Neural progenitor cell (in vitro differentiated cells): ENCODE measurements at regions not wholly inside any gene's neighbourhood (a gene's known extent, or its start where the extent isn't known, plus 50 kb on each side); places are given as distances from the start of the nearest gene placed in this dataset.

Source experiments
- DNase-seq: peaks from one replicate; pipeline ENCODE4 v3.0.0-alpha.2; 2016; ENCODE audit warnings: low spot score
- H2AFZ ChIP-seq: fragments of 200-600 bp; sonication (generic); replicated peaks from 2 replicates; pipeline ENCODE4 v1.6.1; 2016; ENCODE audit warnings: antibody characterized with exemption
- H3F3A ChIP-seq: fragments of 200-600 bp; sonication (generic); 2 replicates; pipeline ENCODE4 v1.6.1; 2016; ENCODE audit warnings: antibody characterized with exemption, low read depth
- H3K27ac ChIP-seq: fragments of 200-600 bp; sonication (generic); 2 replicates; pipeline ENCODE4 v1.5.1; 2016; ENCODE audit warnings: mild to moderate bottlenecking
- H3K27me3 ChIP-seq: fragments of 200-600 bp; sonication (generic); 2 replicates; pipeline ENCODE4 v1.6.1; 2016; ENCODE audit warnings: mild to moderate bottlenecking, moderate library complexity
- H3K36me3 ChIP-seq: fragments of 200-600 bp; sonication (generic); 2 replicates; pipeline ENCODE4 v1.5.1; 2016
- H3K4me1 ChIP-seq: fragments of 200-600 bp; sonication (generic); 2 replicates; pipeline ENCODE4 v1.6.1; 2016; ENCODE audit warnings: mixed run types
- H3K4me2 ChIP-seq: fragments of 200-600 bp; sonication (generic); 2 replicates; pipeline ENCODE4 v1.6.1; 2016
- H3K4me3 ChIP-seq: fragments of 200-600 bp; sonication (generic); 2 replicates; pipeline ENCODE4 v1.5.1; 2016
- H3K79me2 ChIP-seq: fragments of 200-600 bp; sonication (generic); 2 replicates; pipeline ENCODE4 v1.6.1; 2016; ENCODE audit warnings: low read depth
- H3K9ac ChIP-seq: fragments of 200-600 bp; sonication (generic); 2 replicates; pipeline ENCODE4 v1.6.1; 2016
- H3K9me3 ChIP-seq: fragments of 200-600 bp; sonication (generic); 2 replicates; pipeline ENCODE4 v1.5.1; 2016; ENCODE audit warnings: low read depth
- H4K20me1 ChIP-seq: fragments of 200-600 bp; sonication (generic); 2 replicates; pipeline ENCODE4 v1.6.1; 2016; ENCODE audit warnings: low read depth
- H3K27ac Mint-ChIP-seq: 3 replicates; pipeline ENCODE4 v1.8.0; 2021; ENCODE audit warnings: mixed read lengths
- H3K27me3 Mint-ChIP-seq: 2 replicates; pipeline ENCODE4 v1.8.0; 2022; ENCODE audit warnings: low read depth, mild to moderate bottlenecking, inconsistent platforms, moderate library complexity, mixed read lengths; ENCODE audit not compliant: insufficient read depth
- H3K36me3 Mint-ChIP-seq: 3 replicates; pipeline ENCODE4 v1.8.0; 2021; ENCODE audit warnings: mixed read lengths
- H3K4me1 Mint-ChIP-seq: 3 replicates; pipeline ENCODE4 v1.8.0; 2021; ENCODE audit warnings: mixed read lengths
- H3K4me3 Mint-ChIP-seq: 3 replicates; pipeline ENCODE4 v1.8.0; 2021; ENCODE audit warnings: mild to moderate bottlenecking, moderate library complexity, mixed read lengths
- H3K9me3 Mint-ChIP-seq: 3 replicates; pipeline ENCODE4 v1.8.0; 2020; ENCODE audit warnings: mixed read lengths
- EZH2 ChIP-seq: fragments of 200-600 bp; sonication (generic); IDR thresholded peaks from 2 replicates; pipeline ENCODE4 v1.6.1; 2017; ENCODE audit warnings: antibody characterized with exemption, mild to moderate bottlenecking, moderate library complexity
- EZH2phosphoT487 ChIP-seq: fragments of 200-600 bp; sonication (generic); IDR thresholded peaks from 2 replicates; pipeline ENCODE4 v1.6.1; 2017; ENCODE audit warnings: antibody characterized with exemption
- TF ChIP-seq, protein P1 (sequence below): fragments of 200-600 bp; sonication (generic); IDR thresholded peaks from 2 replicates; pipeline ENCODE4 v1.5.1; 2017; ENCODE audit warnings: antibody characterized with exemption, mild to moderate bottlenecking

- peaks cover 19% of the 10 kb centered on the region for H3K4me1 Mint-ChIP-seq
- no peak overlapping the region for H3K27ac Mint-ChIP-seq
- H3K36me3 ChIP-seq = no peaks in the 10 kb centered on the region
- no peak overlapping the region for H3K4me3 Mint-ChIP-seq
- no peaks in the 10 kb centered on the region for H4K20me1 ChIP-seq
- H3F3A ChIP-seq = peaks cover 7% of the 10 kb centered on the region
- H3K4me2 ChIP-seq = peak overlapping the region; percentile 53
- H3K4me3 ChIP-seq = no peak overlapping the region
- TF ChIP-seq EZH2 (no peak), EZH2phosphoT487 (no peak)
- TF ChIP-seq, protein P1, sequence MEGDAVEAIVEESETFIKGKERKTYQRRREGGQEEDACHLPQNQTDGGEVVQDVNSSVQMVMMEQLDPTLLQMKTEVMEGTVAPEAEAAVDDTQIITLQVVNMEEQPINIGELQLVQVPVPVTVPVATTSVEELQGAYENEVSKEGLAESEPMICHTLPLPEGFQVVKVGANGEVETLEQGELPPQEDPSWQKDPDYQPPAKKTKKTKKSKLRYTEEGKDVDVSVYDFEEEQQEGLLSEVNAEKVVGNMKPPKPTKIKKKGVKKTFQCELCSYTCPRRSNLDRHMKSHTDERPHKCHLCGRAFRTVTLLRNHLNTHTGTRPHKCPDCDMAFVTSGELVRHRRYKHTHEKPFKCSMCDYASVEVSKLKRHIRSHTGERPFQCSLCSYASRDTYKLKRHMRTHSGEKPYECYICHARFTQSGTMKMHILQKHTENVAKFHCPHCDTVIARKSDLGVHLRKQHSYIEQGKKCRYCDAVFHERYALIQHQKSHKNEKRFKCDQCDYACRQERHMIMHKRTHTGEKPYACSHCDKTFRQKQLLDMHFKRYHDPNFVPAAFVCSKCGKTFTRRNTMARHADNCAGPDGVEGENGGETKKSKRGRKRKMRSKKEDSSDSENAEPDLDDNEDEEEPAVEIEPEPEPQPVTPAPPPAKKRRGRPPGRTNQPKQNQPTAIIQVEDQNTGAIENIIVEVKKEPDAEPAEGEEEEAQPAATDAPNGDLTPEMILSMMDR = no peak
- peaks cover 2% of the 10 kb centered on the region for H3K27me3 Mint-ChIP-seq
- H3K9me3 ChIP-seq = no peaks in the 10 kb centered on the region
- no peaks in the 10 kb centered on the region for H3K27me3 ChIP-seq
- no peaks in the 10 kb centered on the region for H3K36me3 Mint-ChIP-seq
- no peak overlapping the region for H2AFZ ChIP-seq
- H3K4me1 ChIP-seq = peaks cover 17% of the 10 kb centered on the region
- H3K27ac ChIP-seq = no peak overlapping the region
- no peaks in the 10 kb centered on the region for H3K79me2 ChIP-seq
- peak; percentile 29 for DNase-seq
- no peak overlapping the region for H3K9ac ChIP-seq
- H3K9me3 Mint-ChIP-seq = no peaks in the 10 kb centered on the region
Observed at GRCh38 chr4:18397681-18398390, 376.3 kb upstream of the LCORL start.

DNA sequence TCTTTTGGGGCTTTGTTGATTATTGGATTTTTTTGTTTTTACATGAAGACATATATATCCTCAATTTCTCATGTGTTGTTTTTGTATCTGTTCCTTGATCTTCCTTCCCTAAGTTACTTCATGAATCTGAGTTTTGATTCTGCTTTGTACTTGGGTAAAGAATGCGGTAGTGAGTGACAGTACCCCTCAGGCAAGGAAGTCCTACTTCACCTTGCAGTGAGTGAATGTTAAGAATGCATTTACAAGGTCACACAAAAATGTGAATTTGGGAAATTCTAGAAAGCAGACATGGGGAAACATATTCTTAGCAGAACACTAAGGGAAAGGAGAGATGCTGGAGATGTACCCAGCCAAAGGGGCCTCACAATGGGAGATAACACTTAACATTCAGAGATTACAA, 373.1 kb upstream of the LCORL start:
- H3K4me1 Mint-ChIP-seq = peaks cover 38% of the 10 kb centered on the region
- Histone ChIP-seq H3K9ac (no peak overlapping the region), H3K4me1 (peaks cover 17% of the 10 kb centered on the region), H3K4me3 (no peak overlapping the region), H3K79me2 (no peaks in the 10 kb centered on the region), H3K4me2 (no peak overlapping the region), H4K20me1 (no peaks in the 10 kb centered on the region), H3K27ac (no peak overlapping the region), H3K9me3 (no peaks in the 10 kb centered on the region), H3K36me3 (no peaks in the 10 kb centered on the region), H3K27me3 (no peaks in the 10 kb centered on the region), H2AFZ (no peak overlapping the region), H3F3A (peaks cover 7% of the 10 kb centered on the region)
- no peak for DNase-seq
- no peak overlapping the region for H3K27ac Mint-ChIP-seq
- no peak overlapping the region for H3K4me3 Mint-ChIP-seq
- no peaks in the 10 kb centered on the region for H3K9me3 Mint-ChIP-seq
- TF ChIP-seq EZH2 = no peak
- no peak for TF ChIP-seq EZH2phosphoT487
- TF ChIP-seq, protein P1 = no peak
- H3K27me3 Mint-ChIP-seq = peaks cover 2% of the 10 kb centered on the region
- H3K36me3 Mint-ChIP-seq = no peaks in the 10 kb centered on the region

- H3K4me1 ChIP-seq = no peaks in the 10 kb centered on the region
- H3K9me3 Mint-ChIP-seq = peaks cover under 1% of the 10 kb centered on the region
- no peak overlapping the region for H3K9ac ChIP-seq
Observed at GRCh38 chr4:18391354-18391728, 369.8 kb upstream of the LCORL start.

More at GRCh38 chr4:18391354-18391728, 369.8 kb upstream of the LCORL start:
- peaks cover 32% of the 10 kb centered on the region for H3K4me1 Mint-ChIP-seq
- no peaks in the 10 kb centered on the region for H3F3A ChIP-seq
- H3K9me3 ChIP-seq = no peaks in the 10 kb centered on the region
- TF ChIP-seq EZH2phosphoT487 (no peak), EZH2 (no peak)
- TF ChIP-seq, protein P1 = no peak
- no peaks in the 10 kb centered on the region for H3K36me3 Mint-ChIP-seq
- no peaks in the 10 kb centered on the region for H3K79me2 ChIP-seq
- no peak overlapping the region for H3K27ac ChIP-seq
- DNase-seq = no peak
- peak overlapping the region; percentile 6 for H3K27ac Mint-ChIP-seq
- H3K4me3 ChIP-seq = no peak overlapping the region
- no peak overlapping the region for H2AFZ ChIP-seq
- peaks cover 2% of the 10 kb centered on the region for H3K27me3 Mint-ChIP-seq
- no peaks in the 10 kb centered on the region for H4K20me1 ChIP-seq
- no peaks in the 10 kb centered on the region for H3K36me3 ChIP-seq
- H3K27me3 ChIP-seq = no peaks in the 10 kb centered on the region
- H3K4me2 ChIP-seq = no peak overlapping the region
- no peak overlapping the region for H3K4me3 Mint-ChIP-seq
